ENCODE measurements at regions not wholly inside any gene's neighbourhood (a gene's known extent, or its start where the extent isn't known, plus 50 kb on each side); places are given as distances from the start of the nearest gene placed in this dataset.

DNA sequence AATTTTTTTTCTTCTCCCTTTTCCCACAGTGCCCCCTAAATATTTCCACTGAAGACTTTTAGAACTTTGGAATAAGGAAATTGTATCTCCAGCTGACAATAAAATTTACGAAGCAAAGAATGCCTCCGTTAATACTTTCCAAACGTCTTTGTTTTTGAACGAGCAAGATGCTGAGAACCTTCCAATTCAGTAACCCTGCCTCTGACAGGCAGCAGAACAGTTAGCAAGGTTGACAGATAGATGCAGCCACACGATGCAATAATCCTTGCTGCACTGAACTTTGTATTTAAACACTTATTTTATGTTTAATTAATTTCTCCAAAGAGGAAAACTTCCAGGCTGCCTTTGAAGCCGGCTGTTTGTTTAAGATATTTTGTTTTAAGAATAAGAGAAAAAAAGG, 71.8 kb upstream of the TSHZ3 start:
- FAIRE-seq: no peak
- Histone ChIP-seq H3K36me3 (replicated peaks in 1 of 2; ENCODE audit: control insufficient read depth in 1 of 2, insufficient read depth in 2 of 2, low read length in 2 of 2) (no peaks in the 10 kb centered on the region), H3K27me3 (ENCODE audit: control insufficient read depth in 1 of 2, insufficient read depth in 2 of 2, low read length in 2 of 2) (no peaks in the 10 kb centered on the region), H3K4me2 (ENCODE audit: low read depth, low read length) (no peak overlapping the region), H3K27ac (ENCODE audit: extremely low read length, insufficient read depth, low read length) (no peak overlapping the region), H4K20me1 (ENCODE audit: insufficient read depth, low read length) (no peaks in the 10 kb centered on the region), H2AFZ (ENCODE audit: low read length) (no peak overlapping the region), H3K9ac (ENCODE audit: insufficient read depth, low read depth, low read length) (no peak overlapping the region), H3K4me1 (ENCODE audit: insufficient read depth, low read length) (no peaks in the 10 kb centered on the region), H3K79me2 (ENCODE audit: insufficient read depth, low read length) (no peaks in the 10 kb centered on the region), H3K9me3 (ENCODE audit: low read length) (peaks cover 14% of the 10 kb centered on the region; the same call in 1 of the 2 replicates), H3K4me3 (replicated peaks in 1 of 3; ENCODE audit: insufficient read depth in 1 of 3, low read depth in 2 of 3, low read length in 3 of 3) (no peak overlapping the region)
- no peak for TF ChIP-seq SUZ12 (IDR thresholded peaks at IDR 0.05; ENCODE audit: low read depth, low read length)
- no peak for TF ChIP-seq ZKSCAN5 (CRISPR knock-in tag; IDR thresholded peaks at IDR 0.05)
- TF ChIP-seq, protein P1, sequence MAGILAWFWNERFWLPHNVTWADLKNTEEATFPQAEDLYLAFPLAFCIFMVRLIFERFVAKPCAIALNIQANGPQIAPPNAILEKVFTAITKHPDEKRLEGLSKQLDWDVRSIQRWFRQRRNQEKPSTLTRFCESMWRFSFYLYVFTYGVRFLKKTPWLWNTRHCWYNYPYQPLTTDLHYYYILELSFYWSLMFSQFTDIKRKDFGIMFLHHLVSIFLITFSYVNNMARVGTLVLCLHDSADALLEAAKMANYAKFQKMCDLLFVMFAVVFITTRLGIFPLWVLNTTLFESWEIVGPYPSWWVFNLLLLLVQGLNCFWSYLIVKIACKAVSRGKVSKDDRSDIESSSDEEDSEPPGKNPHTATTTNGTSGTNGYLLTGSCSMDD (CRISPR knock-in tag; IDR thresholded peaks at IDR 0.05): no peak
- TF ChIP-seq PPARG (CRISPR knock-in tag; conservative IDR thresholded peaks at IDR 0.05): no peak
- TF ChIP-seq, protein P2, sequence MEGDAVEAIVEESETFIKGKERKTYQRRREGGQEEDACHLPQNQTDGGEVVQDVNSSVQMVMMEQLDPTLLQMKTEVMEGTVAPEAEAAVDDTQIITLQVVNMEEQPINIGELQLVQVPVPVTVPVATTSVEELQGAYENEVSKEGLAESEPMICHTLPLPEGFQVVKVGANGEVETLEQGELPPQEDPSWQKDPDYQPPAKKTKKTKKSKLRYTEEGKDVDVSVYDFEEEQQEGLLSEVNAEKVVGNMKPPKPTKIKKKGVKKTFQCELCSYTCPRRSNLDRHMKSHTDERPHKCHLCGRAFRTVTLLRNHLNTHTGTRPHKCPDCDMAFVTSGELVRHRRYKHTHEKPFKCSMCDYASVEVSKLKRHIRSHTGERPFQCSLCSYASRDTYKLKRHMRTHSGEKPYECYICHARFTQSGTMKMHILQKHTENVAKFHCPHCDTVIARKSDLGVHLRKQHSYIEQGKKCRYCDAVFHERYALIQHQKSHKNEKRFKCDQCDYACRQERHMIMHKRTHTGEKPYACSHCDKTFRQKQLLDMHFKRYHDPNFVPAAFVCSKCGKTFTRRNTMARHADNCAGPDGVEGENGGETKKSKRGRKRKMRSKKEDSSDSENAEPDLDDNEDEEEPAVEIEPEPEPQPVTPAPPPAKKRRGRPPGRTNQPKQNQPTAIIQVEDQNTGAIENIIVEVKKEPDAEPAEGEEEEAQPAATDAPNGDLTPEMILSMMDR (CRISPR knock-in tag; IDR thresholded peaks at IDR 0.05): no peak
- no peak for TF ChIP-seq ZNF672 (CRISPR knock-in tag; IDR thresholded peaks at IDR 0.05)
- TF ChIP-seq ZNF552 (CRISPR knock-in tag; IDR thresholded peaks at IDR 0.05; ENCODE audit: borderline replicate concordance): no peak
- no peak for TF ChIP-seq NFE2 (CRISPR knock-in tag; IDR thresholded peaks at IDR 0.05)
- no peak for TF ChIP-seq ZNF563 (CRISPR knock-in tag; IDR thresholded peaks at IDR 0.05)
- no peak for TF ChIP-seq KDM1A (CRISPR knock-in tag; IDR thresholded peaks at IDR 0.05)
- TF ChIP-seq ZNF18 (CRISPR knock-in tag; IDR thresholded peaks at IDR 0.05; ENCODE audit: insufficient replicate concordance): no peak
- TF ChIP-seq MLLT10 (CRISPR knock-in tag; IDR thresholded peaks at IDR 0.05): no peak
- ATAC-seq: no peak
- no TSS peak for BruUV-seq (replicated peaks)
- CTCF ChIA-PET (ENCODE audit: low intra/inter-chr PET ratio, low total read pairs): no interaction called here
- no peak for DNase-seq (ENCODE audit: low spot score)
- 2% methylated on average over 6 of the region's 6 CpGs for WGBS (ENCODE audit: low lambda C conversion rate)
- in situ Hi-C loops (cut with HindIII; ENCODE audit: extremely low pct_ligation_motif_present, low pct_unique_long_range_greater_than_20kb) (no loop called here), intact Hi-C loops (cut with micrococcal nuclease; ENCODE audit: unreplicated experiment) (no loop called here)
- POLR2A ChIA-PET: no interaction called here

All from HepG2 (cell line).